Pancreas (tissue), 10 donors: ENCODE measurements at regions not wholly inside any gene's neighbourhood (a gene's known extent, or its start where the extent isn't known, plus 50 kb on each side); places are given as distances from the start of the nearest gene placed in this dataset.

Experiments used
- ATAC-seq, 4 donors: fragments of 200-7000 bp; cut with Tn5 transposase; one replicate each; pipeline versions ENCODE4 v1.8.0 to v1.9.1; 2020; ENCODE audit warnings: mild to moderate bottlenecking in 4 of 4, moderate library complexity in 4 of 4
- DNase-seq, 6 donors: peaks; one replicate each; pipeline ENCODE4 v3.0.0-alpha.2; 2020
- FAIRE-seq: peaks from 2 replicates; lab custom pipeline; 2012; peaks lifted over from hg19 to GRCh38; lab: Jason Lieb, UNC
- H3K27ac ChIP-seq, 4 donors: fragments of 200-600 bp; sonication (generic); 1 replicate in 3 of 4; 2 replicates in 1 of 4; pipeline versions ENCODE4 v1.5.0 to v1.8.0; 2020
- H3K27me3 ChIP-seq, 4 donors: fragments of 200-600 bp; one replicate each; pipeline ENCODE4 v1.8.0; 2021
- H3K36me3 ChIP-seq, 3 donors: fragments of 200-600 bp; sonication (generic) in 1 of 3; one replicate each; pipeline versions ENCODE4 v1.5.0 to v1.8.0; 2020 to 2021
- H3K4me1 ChIP-seq, 3 donors: fragments of 200-600 bp; one replicate each; pipeline ENCODE4 v1.8.0; 2021
- H3K4me3 ChIP-seq, 4 donors: fragments of 200-600 bp; sonication (generic) in 2 of 4; one replicate each; pipeline versions ENCODE4 v1.5.0 to v1.8.0; 2020 to 2021
- H3K9me3 ChIP-seq, 4 donors: fragments of 200-600 bp; one replicate each; pipeline ENCODE4 v1.8.0; 2021
- CTCF ChIP-seq, 4 donors: fragments of 200-600 bp; sonication (generic) in 3 of 4; IDR thresholded peaks; one replicate each; pipeline versions ENCODE4 v1.5.0 to v1.8.0; 2021; ENCODE audit warnings: antibody characterized with exemption in 4 of 4
- WGBS, 2 donors: extraction: QIAGEN DNeasy Blood & Tissue Kit; methylation state at CpG; one replicate each; pipeline ENCODE4 v1.1.7; 2013; 5-methylcytosine and 5-hydroxymethylcytosine counted together
- intact Hi-C, 3 donors: fragments of 100-400 bp; cut with DNase I; formaldehyde crosslinking; loops; one replicate each; pipeline versions ENCODE4 v1.11.1 to v1.14.2; 2022
- donor health status: healthy with polysubstance abuse.
- donor health status: DM: no; HTN: no; CAD: no; lungs with moderate emphysema.
- donor health status: DM: no; HTN: no; CAD: no.
- donor health status: control.
- donor health status: control.
- donor health status: Bipolar disorder and iron deficiency.
- donor health status: DM: yes; HTN: yes; CAD: no.
- donor health status: DM: no; HTN: no; CAD: no.
- donor health status: DM: no; HTN: no; CAD: no.
- donor health status: DM: yes; HTN: yes; CAD: no.

DNA sequence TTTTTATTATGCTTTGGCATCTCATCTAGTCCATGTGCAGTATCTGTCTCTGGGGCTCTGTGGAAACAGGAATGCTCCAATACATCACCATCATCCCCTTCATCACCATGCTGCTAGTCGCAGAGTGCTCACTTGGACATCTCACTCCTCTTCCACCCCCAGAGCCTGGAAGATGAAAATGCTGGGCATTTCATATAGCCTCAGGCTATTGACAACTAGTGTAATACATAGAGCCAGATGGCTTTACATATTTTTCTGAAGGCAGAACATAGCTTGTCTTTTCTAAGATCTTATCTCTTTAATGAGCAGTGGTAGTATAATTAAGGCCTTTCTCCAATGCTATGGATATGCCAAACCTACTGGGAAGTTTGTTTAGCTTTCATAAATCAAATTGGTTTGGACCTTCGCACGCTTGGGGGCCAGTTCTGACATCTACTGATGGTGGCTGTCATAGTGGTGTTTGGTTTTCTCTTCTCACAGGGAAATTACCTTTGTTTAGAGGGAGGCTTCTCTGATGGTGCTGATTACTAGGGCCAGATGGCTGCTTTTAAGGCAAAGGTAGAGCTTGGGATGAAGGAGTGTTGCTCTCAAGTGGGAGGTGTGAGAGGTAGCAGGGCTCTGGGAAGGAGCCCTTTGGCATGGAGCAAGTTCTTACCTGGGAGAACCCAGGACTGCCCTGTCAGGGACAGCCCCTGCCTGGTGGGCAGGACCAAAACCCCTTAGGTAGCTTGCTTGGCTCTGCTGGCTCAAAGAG is 63.1 kb upstream of the CXCL14 start:
- no peak for FAIRE-seq
- no peak overlapping the region for H3K27ac ChIP-seq
- intact Hi-C loops: no loop called here
- no peak for TF ChIP-seq CTCF (IDR thresholded peaks at IDR 0.05)
- H3K9me3 ChIP-seq: no peaks in the 10 kb centered on the region
- no peaks in the 10 kb centered on the region for H3K27me3 ChIP-seq
- no peaks in the 10 kb centered on the region for H3K4me1 ChIP-seq
- H3K4me3 ChIP-seq: no peak overlapping the region
- DNase-seq: no peak
- no peaks in the 10 kb centered on the region for H3K36me3 ChIP-seq
- no peak for ATAC-seq
- WGBS, 2 donors: 49 to 57% methylated on average over 3 of the region's 3 CpGs

GRCh38 chr5:135641319-135641718 is 62.5 kb upstream of the CXCL14 start:
- no peak for ATAC-seq
- no peak for TF ChIP-seq CTCF (IDR thresholded peaks at IDR 0.05)
- WGBS, 2 donors: 79% methylated on average over 1 of the region's 1 CpG

GRCh38 chr5:135635451-135635850 is 56.7 kb upstream of the CXCL14 start:
- no peak for FAIRE-seq
- no peaks in the 10 kb centered on the region for H3K4me1 ChIP-seq

More at GRCh38 chr5:135641319-135641718, 62.5 kb upstream of the CXCL14 start:
- no peak overlapping the region for H3K27ac ChIP-seq
- no peak for FAIRE-seq
- no peaks in the 10 kb centered on the region for H3K9me3 ChIP-seq
- H3K4me1 ChIP-seq: no peaks in the 10 kb centered on the region
- H3K36me3 ChIP-seq: no peaks in the 10 kb centered on the region
- no peak overlapping the region for H3K4me3 ChIP-seq
- no peaks in the 10 kb centered on the region for H3K27me3 ChIP-seq
- no peak for DNase-seq
- intact Hi-C loops: no loop called here

DNA sequence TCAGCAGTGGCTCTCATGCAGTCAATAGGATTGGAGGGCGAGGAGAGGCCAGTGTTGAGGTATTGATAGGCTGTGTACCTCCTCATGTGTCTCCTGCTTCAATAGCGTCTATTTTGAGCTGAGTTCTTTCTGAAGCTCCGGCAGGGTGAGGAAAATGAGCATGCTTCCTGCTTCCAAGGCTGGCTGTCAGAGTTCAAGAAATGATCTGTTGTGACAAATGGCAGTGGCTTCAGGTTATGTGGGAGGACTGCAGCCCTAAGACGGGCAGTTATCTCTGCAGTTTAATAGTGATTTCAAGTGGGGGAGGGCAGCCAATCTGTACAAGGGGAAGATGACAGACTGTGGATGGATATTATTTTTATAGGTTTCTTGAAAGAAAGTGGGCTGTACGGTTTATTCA is 54.0 kb upstream of the CXCL14 start:
- 56 to 67% methylated on average over 5 of the region's 5 CpGs for WGBS, 2 donors
- intact Hi-C loops: no loop called here
- no peaks in the 10 kb centered on the region for H3K27me3 ChIP-seq
- H3K36me3 ChIP-seq: no peaks in the 10 kb centered on the region
- DNase-seq (no peak), ATAC-seq (no peak), FAIRE-seq (no peak)
- H3K4me1 ChIP-seq: no peaks in the 10 kb centered on the region
- H3K27ac ChIP-seq: no peak overlapping the region
- no peak for TF ChIP-seq CTCF (IDR thresholded peaks at IDR 0.05)
- no peak overlapping the region for H3K4me3 ChIP-seq
- no peaks in the 10 kb centered on the region for H3K9me3 ChIP-seq

More at GRCh38 chr5:135635451-135635850, 56.7 kb upstream of the CXCL14 start:
- H3K36me3 ChIP-seq: no peaks in the 10 kb centered on the region
- intact Hi-C loops: no loop called here
- H3K4me3 ChIP-seq: no peak overlapping the region
- WGBS, 2 donors: 37 to 44% methylated on average over 5 of the region's 5 CpGs
- DNase-seq: no peak
- no peaks in the 10 kb centered on the region for H3K27me3 ChIP-seq
- H3K27ac ChIP-seq: no peak overlapping the region
- ATAC-seq: no peak
- no peaks in the 10 kb centered on the region for H3K9me3 ChIP-seq
- no peak for TF ChIP-seq CTCF (IDR thresholded peaks at IDR 0.05)

DNA sequence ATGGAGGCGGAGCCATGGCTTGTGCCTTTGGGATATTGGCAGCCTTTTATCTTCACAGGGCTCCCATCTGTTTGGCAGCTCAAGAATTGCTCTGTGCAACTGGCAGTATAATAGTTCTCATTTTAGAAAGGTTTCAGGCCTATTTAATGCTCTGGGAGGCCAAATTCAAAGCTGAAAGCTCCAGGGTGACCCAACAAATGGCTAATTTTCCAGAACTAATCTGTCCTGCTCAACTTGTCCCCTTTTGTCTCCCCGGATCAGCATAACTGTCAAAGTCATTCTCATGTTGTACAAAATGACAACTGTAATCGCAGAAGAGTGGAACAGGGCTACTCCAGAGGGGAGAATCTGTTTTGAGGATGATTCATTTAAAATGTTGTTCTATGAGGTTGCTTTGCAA is 52.6 kb upstream of the CXCL14 start:
- Histone ChIP-seq H3K27ac (no peak overlapping the region), H3K4me3 (no peak overlapping the region), H3K9me3 (no peaks in the 10 kb centered on the region), H3K27me3 (no peaks in the 10 kb centered on the region), H3K4me1 (no peaks in the 10 kb centered on the region), H3K36me3 (no peaks in the 10 kb centered on the region)
- no peak for ATAC-seq
- intact Hi-C loops: no loop called here
- no peak for FAIRE-seq
- TF ChIP-seq CTCF (IDR thresholded peaks at IDR 0.05): no peak
- no peak for DNase-seq
- 72 to 80% methylated on average over 3 of the region's 3 CpGs for WGBS, 2 donors
